Testis (tissue), 2 donors: ENCODE measurements at regions not wholly inside any gene's neighbourhood (a gene's known extent, or its start where the extent isn't known, plus 50 kb on each side); places are given as distances from the start of the nearest gene placed in this dataset.

ENCODE experiments used
- DNase-seq: peaks from one replicate; pipeline ENCODE4 v3.0.0-alpha.2; 2019
- H3K27ac ChIP-seq, 2 donors: fragments of 200-600 bp; sonication (generic); one replicate each; pipeline ENCODE4 v1.5.1; 2019
- H3K27me3 ChIP-seq: fragments of 200-600 bp; sonication (generic); one replicate; pipeline ENCODE4 v1.5.1; 2019
- H3K36me3 ChIP-seq: fragments of 200-600 bp; sonication (generic); one replicate; pipeline ENCODE4 v1.5.1; 2017; ENCODE audit warnings: low read depth; ENCODE audit errors: missing control alignments
- H3K4me1 ChIP-seq: fragments of 200-600 bp; sonication (generic); one replicate; pipeline ENCODE4 v1.5.1; 2019
- H3K4me3 ChIP-seq, 2 donors: fragments of 200-600 bp; sonication (generic); one replicate each; pipeline ENCODE4 v1.5.1; 2017 to 2019
- H3K9me3 ChIP-seq: fragments of 200-600 bp; sonication (generic); one replicate; pipeline ENCODE4 v1.5.1; 2017
- CTCF ChIP-seq, 3 experiments: fragments of 450-650 bp in 2 of 3; fragments of 200-600 bp in 1 of 3; sonication (generic) in 1 of 3; IDR thresholded peaks; one replicate each; pipeline ENCODE4 v1.5.1; 2016 to 2019; ENCODE audit warnings: antibody characterized with exemption in 3 of 3, mild to moderate bottlenecking in 2 of 3, moderate library complexity in 1 of 3
- POLR2A ChIP-seq: fragments of 450-650 bp; IDR thresholded peaks from one replicate; pipeline ENCODE4 v1.6.1; 2017; ENCODE audit warnings: antibody characterized with exemption, mild to moderate bottlenecking, moderate library complexity
- WGBS, 2 donors: methylation state at CpG; one replicate each; pipeline ENCODE4 v1.1.5; 2018; 5-methylcytosine and 5-hydroxymethylcytosine counted together
- intact Hi-C: fragments of 100-400 bp; cut with DNase I; formaldehyde crosslinking; loops from one replicate; pipeline ENCODE4 v1.15.1; 2023; ENCODE audit warnings: low total_unique reads

GRCh38 chr1:199010933-199011332 is 372.1 kb downstream of the PTPRC start:
- intact Hi-C loops = no loop called here
- no peaks in the 10 kb centered on the region for H3K27me3 ChIP-seq
- H3K9me3 ChIP-seq = no peaks in the 10 kb centered on the region
- H3K4me3 ChIP-seq = no peak overlapping the region
- H3K36me3 ChIP-seq = no peaks in the 10 kb centered on the region
- H3K4me1 ChIP-seq = no peaks in the 10 kb centered on the region
- DNase-seq = no peak
- H3K27ac ChIP-seq = no peak overlapping the region
- TF ChIP-seq POLR2A (no peak), CTCF (IDR thresholded peaks at IDR 0.05) (no peak)
- WGBS, 2 donors = 84 to 87% methylated on average over 2 of the region's 2 CpGs

- no peaks in the 10 kb centered on the region for H3K36me3 ChIP-seq
- no peak for TF ChIP-seq POLR2A
- no peak for TF ChIP-seq CTCF (IDR thresholded peaks at IDR 0.05)
Measured at GRCh38 chr1:199015799-199016198, 377.0 kb downstream of the PTPRC start.

GRCh38 chr1:199018471-199019135 is 379.8 kb downstream of the PTPRC start:
- no peak for TF ChIP-seq CTCF (IDR thresholded peaks at IDR 0.05)
- no peak for TF ChIP-seq POLR2A
- intact Hi-C loops = no loop called here

More at GRCh38 chr1:199015799-199016198, 377.0 kb downstream of the PTPRC start:
- H3K4me3 ChIP-seq = no peak overlapping the region
- H3K4me1 ChIP-seq = no peaks in the 10 kb centered on the region
- H3K27me3 ChIP-seq = no peaks in the 10 kb centered on the region
- WGBS, 2 donors = 95% methylated on average over 2 of the region's 2 CpGs
- intact Hi-C loops = no loop called here
- H3K27ac ChIP-seq = no peak overlapping the region
- DNase-seq = no peak
- H3K9me3 ChIP-seq = no peaks in the 10 kb centered on the region

GRCh38 chr1:199020051-199020450 is 381.2 kb downstream of the PTPRC start:
- no peaks in the 10 kb centered on the region for H3K4me1 ChIP-seq
- no peaks in the 10 kb centered on the region for H3K36me3 ChIP-seq
- WGBS, 2 donors = 83 to 87% methylated on average over 2 of the region's 2 CpGs
- no peaks in the 10 kb centered on the region for H3K27me3 ChIP-seq
- DNase-seq = no peak
- H3K27ac ChIP-seq = no peak overlapping the region
- no peak overlapping the region for H3K4me3 ChIP-seq
- intact Hi-C loops = no loop called here
- no peaks in the 10 kb centered on the region for H3K9me3 ChIP-seq
- TF ChIP-seq CTCF (IDR thresholded peaks at IDR 0.05) (no peak), POLR2A (no peak)

More at GRCh38 chr1:199018471-199019135, 379.8 kb downstream of the PTPRC start:
- no peak for DNase-seq
- no peak overlapping the region for H3K27ac ChIP-seq
- 95 to 98% methylated on average over 2 of the region's 2 CpGs for WGBS, 2 donors
- H3K36me3 ChIP-seq = no peaks in the 10 kb centered on the region
- H3K27me3 ChIP-seq = no peaks in the 10 kb centered on the region
- no peak overlapping the region for H3K4me3 ChIP-seq
- H3K4me1 ChIP-seq = no peaks in the 10 kb centered on the region
- no peaks in the 10 kb centered on the region for H3K9me3 ChIP-seq

GRCh38 chr1:199020904-199021303 is 382.1 kb downstream of the PTPRC start:
- H3K27ac ChIP-seq = no peak overlapping the region
- no peaks in the 10 kb centered on the region for H3K9me3 ChIP-seq
- no peaks in the 10 kb centered on the region for H3K27me3 ChIP-seq
- WGBS, 2 donors = 82 to 92% methylated on average over 3 of the region's 3 CpGs
- TF ChIP-seq POLR2A = no peak
- no peak for TF ChIP-seq CTCF (IDR thresholded peaks at IDR 0.05)
- H3K4me1 ChIP-seq = no peaks in the 10 kb centered on the region
- no peaks in the 10 kb centered on the region for H3K36me3 ChIP-seq
- no peak overlapping the region for H3K4me3 ChIP-seq
- no peak for DNase-seq
- intact Hi-C loops = no loop called here
